Stimulated activated effector memory CD8-positive, alpha-beta T cell treated with anti-CD3 and anti-CD28 coated beads, Interleukin-12 subunit alpha, Interleukin-12 subunit beta, amount 100 ng/mL, for 72 hours (primary cell): ENCODE measurements at regions not wholly inside any gene's neighbourhood (a gene's known extent, or its start where the extent isn't known, plus 50 kb on each side); places are given as distances from the start of the nearest gene placed in this dataset.

Experiments used
- ATAC-seq: fragments of 150-1000 bp; cut with Tn5 transposase; 2 replicates; pipeline ENCODE4 v1.10.0; 2021
- DNase-seq, 2 donors: peaks; one replicate each; pipeline ENCODE4 v3.0.0; 2021 to 2022; ENCODE audit warnings: low spot score in 2 of 2
- H3K27ac Mint-ChIP-seq: one replicate; pipeline ENCODE4 v1.8.0; 2022; ENCODE audit warnings: mild to moderate bottlenecking, mixed read lengths
- H3K36me3 Mint-ChIP-seq: one replicate; pipeline ENCODE4 v1.8.0; 2022; ENCODE audit warnings: mild to moderate bottlenecking, mixed read lengths
- H3K4me1 Mint-ChIP-seq: one replicate; pipeline ENCODE4 v1.8.0; 2022; ENCODE audit warnings: mixed read lengths
- H3K4me3 Mint-ChIP-seq: one replicate; pipeline ENCODE4 v1.8.0; 2022; ENCODE audit warnings: mild to moderate bottlenecking, mixed read lengths
- H3K9me3 Mint-ChIP-seq: one replicate; pipeline ENCODE4 v1.8.0; 2022; ENCODE audit warnings: mixed read lengths

- ATAC-seq (no peak), DNase-seq (no peak)
- no peaks in the 10 kb centered on the region for H3K9me3 Mint-ChIP-seq
- peaks cover 7% of the 10 kb centered on the region for H3K4me1 Mint-ChIP-seq
- no peak overlapping the region for H3K27ac Mint-ChIP-seq
- H3K4me3 Mint-ChIP-seq: no peak overlapping the region
- no peaks in the 10 kb centered on the region for H3K36me3 Mint-ChIP-seq
Observed at GRCh38 chr6:144895313-144896278, 610.5 kb downstream of the UTRN start.

- ATAC-seq (no peak), DNase-seq (no peak)
- peaks cover 7% of the 10 kb centered on the region for H3K4me1 Mint-ChIP-seq
- H3K27ac Mint-ChIP-seq: no peak overlapping the region
- no peaks in the 10 kb centered on the region for H3K9me3 Mint-ChIP-seq
- H3K36me3 Mint-ChIP-seq: no peaks in the 10 kb centered on the region
- H3K4me3 Mint-ChIP-seq: no peak overlapping the region
Observed at GRCh38 chr6:144896289-144896688, 611.2 kb downstream of the UTRN start.

- Mint-ChIP-seq H3K27ac (no peak overlapping the region), H3K4me1 (peaks cover 7% of the 10 kb centered on the region)
- no peak for ATAC-seq
Observed at GRCh38 chr6:144896871-144897270, 611.7 kb downstream of the UTRN start.

GRCh38 chr6:144897441-144897921, 612.3 kb downstream of the UTRN start:
- peaks cover 2% of the 10 kb centered on the region for H3K9me3 Mint-ChIP-seq
- H3K36me3 Mint-ChIP-seq: no peaks in the 10 kb centered on the region
- ATAC-seq: no peak

More at GRCh38 chr6:144896871-144897270, 611.7 kb downstream of the UTRN start:
- Mint-ChIP-seq H3K4me3 (no peak overlapping the region), H3K9me3 (no peaks in the 10 kb centered on the region), H3K36me3 (no peaks in the 10 kb centered on the region)
- DNase-seq: no peak

GRCh38 chr6:144898052-144898689, 613.0 kb downstream of the UTRN start:
- no peak for DNase-seq
- ATAC-seq: peak; percentile 62
- Mint-ChIP-seq H3K27ac (no peak overlapping the region), H3K36me3 (no peaks in the 10 kb centered on the region), H3K4me3 (no peak overlapping the region), H3K9me3 (peaks cover 5% of the 10 kb centered on the region), H3K4me1 (peaks cover 7% of the 10 kb centered on the region)

More at GRCh38 chr6:144897441-144897921, 612.3 kb downstream of the UTRN start:
- Mint-ChIP-seq H3K4me1 (peaks cover 7% of the 10 kb centered on the region), H3K4me3 (no peak overlapping the region), H3K27ac (no peak overlapping the region)
- DNase-seq: no peak

GRCh38 chr6:144898741-144899140, 613.6 kb downstream of the UTRN start:
- H3K9me3 Mint-ChIP-seq: peaks cover 5% of the 10 kb centered on the region

GRCh38 chr6:144899161-144899560, 614.0 kb downstream of the UTRN start:
- no peak overlapping the region for H3K27ac Mint-ChIP-seq
- H3K9me3 Mint-ChIP-seq: peaks cover 5% of the 10 kb centered on the region
- no peak for ATAC-seq

More at GRCh38 chr6:144898741-144899140, 613.6 kb downstream of the UTRN start:
- Mint-ChIP-seq H3K4me3 (no peak overlapping the region), H3K4me1 (peaks cover 7% of the 10 kb centered on the region), H3K27ac (no peak overlapping the region), H3K36me3 (no peaks in the 10 kb centered on the region)
- DNase-seq (no peak), ATAC-seq (no peak)

GRCh38 chr6:144901412-144901811, 616.3 kb downstream of the UTRN start:
- no peaks in the 10 kb centered on the region for H3K36me3 Mint-ChIP-seq
- no peak for DNase-seq
- no peaks in the 10 kb centered on the region for H3K4me1 Mint-ChIP-seq
- ATAC-seq: no peak
- H3K27ac Mint-ChIP-seq: no peak overlapping the region
- H3K4me3 Mint-ChIP-seq: no peak overlapping the region
- H3K9me3 Mint-ChIP-seq: peaks cover 5% of the 10 kb centered on the region

More at GRCh38 chr6:144899161-144899560, 614.0 kb downstream of the UTRN start:
- Mint-ChIP-seq H3K4me3 (no peak overlapping the region), H3K4me1 (peaks cover 7% of the 10 kb centered on the region), H3K36me3 (no peaks in the 10 kb centered on the region)
- no peak for DNase-seq

GRCh38 chr6:144908004-144908403, 622.9 kb downstream of the UTRN start:
- ATAC-seq: no peak
- Mint-ChIP-seq H3K4me3 (no peak overlapping the region), H3K36me3 (no peaks in the 10 kb centered on the region), H3K4me1 (no peaks in the 10 kb centered on the region), H3K9me3 (peaks cover 2% of the 10 kb centered on the region), H3K27ac (no peak overlapping the region)
- no peak for DNase-seq

- Mint-ChIP-seq H3K4me1 (no peaks in the 10 kb centered on the region), H3K27ac (no peak overlapping the region), H3K9me3 (no peaks in the 10 kb centered on the region), H3K36me3 (no peaks in the 10 kb centered on the region), H3K4me3 (no peak overlapping the region)
- DNase-seq (no peak), ATAC-seq (no peak)
Observed at GRCh38 chr6:144909753-144910285, 624.7 kb downstream of the UTRN start.

- Mint-ChIP-seq H3K36me3 (no peaks in the 10 kb centered on the region), H3K9me3 (no peaks in the 10 kb centered on the region), H3K4me3 (no peak overlapping the region), H3K27ac (no peak overlapping the region), H3K4me1 (no peaks in the 10 kb centered on the region)
- ATAC-seq: no peak
- DNase-seq: no peak
Observed at GRCh38 chr6:144911322-144911721, 626.2 kb downstream of the UTRN start.

- H3K4me1 Mint-ChIP-seq: no peaks in the 10 kb centered on the region
- no peaks in the 10 kb centered on the region for H3K36me3 Mint-ChIP-seq
- no peak for ATAC-seq
- H3K27ac Mint-ChIP-seq: no peak overlapping the region
- H3K4me3 Mint-ChIP-seq: no peak overlapping the region
- H3K9me3 Mint-ChIP-seq: no peaks in the 10 kb centered on the region
- DNase-seq: no peak
Observed at GRCh38 chr6:144912474-144912873, 627.3 kb downstream of the UTRN start.

- no peak overlapping the region for H3K27ac Mint-ChIP-seq
- H3K9me3 Mint-ChIP-seq: no peaks in the 10 kb centered on the region
- peaks cover 8% of the 10 kb centered on the region for H3K4me1 Mint-ChIP-seq
- H3K36me3 Mint-ChIP-seq: no peaks in the 10 kb centered on the region
- no peak overlapping the region for H3K4me3 Mint-ChIP-seq
- no peak for ATAC-seq
- no peak for DNase-seq
Observed at GRCh38 chr6:144918073-144918472, 632.9 kb downstream of the UTRN start.

GRCh38 chr6:144919560-144919959, 634.4 kb downstream of the UTRN start:
- ATAC-seq (no peak), DNase-seq (no peak)
- H3K27ac Mint-ChIP-seq: no peak overlapping the region
- no peak overlapping the region for H3K4me3 Mint-ChIP-seq
- H3K9me3 Mint-ChIP-seq: no peaks in the 10 kb centered on the region
- H3K4me1 Mint-ChIP-seq: peaks cover 8% of the 10 kb centered on the region
- H3K36me3 Mint-ChIP-seq: no peaks in the 10 kb centered on the region

GRCh38 chr6:144920391-144920961, 635.3 kb downstream of the UTRN start:
- DNase-seq: no peak

More at GRCh38 chr6:144920391-144920961, 635.3 kb downstream of the UTRN start:
- Mint-ChIP-seq H3K27ac (no peak overlapping the region), H3K9me3 (no peaks in the 10 kb centered on the region), H3K36me3 (no peaks in the 10 kb centered on the region), H3K4me3 (no peak overlapping the region), H3K4me1 (peaks cover 8% of the 10 kb centered on the region)
- ATAC-seq: peak; percentile 96
